Skin epidermis (tissue), 12 donors: ENCODE measurements at regions not wholly inside any gene's neighbourhood (a gene's known extent, or its start where the extent isn't known, plus 50 kb on each side); places are given as distances from the start of the nearest gene placed in this dataset.
"Not testable (repeated sequence)": the region's sequence is repeated elsewhere in the genome, so short reads cannot be mapped to it uniquely, and the experiment has no call there.

Experiments used
- H3K27ac ChIP-seq, 21 experiments: fragments of 200-600 bp; sonication (generic) in 11 of 21; one replicate each; pipeline ENCODE4 v1.5.0; 2020; ENCODE audit warnings: mild to moderate bottlenecking in 3 of 21, inconsistent platforms in 2 of 21, moderate library complexity in 2 of 21
- H3K4me3 ChIP-seq, 7 experiments: fragments of 200-600 bp; sonication (generic) in 2 of 7; one replicate each; pipeline ENCODE4 v1.5.0; 2020; ENCODE audit warnings: inconsistent platforms in 2 of 7, mild to moderate bottlenecking in 2 of 7, moderate library complexity in 1 of 7

DNA sequence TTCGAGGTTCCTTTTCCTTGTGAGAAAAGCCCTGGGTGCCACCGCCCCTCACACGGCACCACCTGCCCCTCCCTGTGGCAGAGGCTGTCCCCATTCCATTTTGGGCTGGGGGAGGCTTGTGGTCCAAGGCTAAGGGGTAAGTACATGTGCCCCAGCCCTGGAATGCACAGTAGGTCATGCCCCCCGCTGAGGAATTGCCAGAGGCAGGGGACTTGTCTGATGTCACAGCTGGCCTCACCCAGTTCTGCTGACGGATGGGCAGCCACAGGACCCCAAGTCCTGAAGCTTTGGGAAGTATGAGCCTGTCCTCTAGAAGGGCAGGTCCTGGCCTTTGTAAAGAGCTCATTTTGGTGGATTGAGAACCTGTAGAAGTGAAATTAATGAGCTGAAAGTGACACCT, 119.3 kb downstream of the NPIPB11 start:
- peak overlapping the region in 4 of 21 experiments; percentile 24 to 67 (median 60) for H3K27ac ChIP-seq
- H3K4me3 ChIP-seq = not testable (repeated sequence)

- H3K4me3 ChIP-seq = not testable (repeated sequence)
- H3K27ac ChIP-seq = peak overlapping the region in 1 of 21 experiments; percentile 60
Observed at GRCh38 chr16:29286796-29287195, 119.7 kb downstream of the NPIPB11 start.

GRCh38 chr16:29286161-29286560, 120.3 kb downstream of the NPIPB11 start:
- H3K27ac ChIP-seq, H3K4me3 ChIP-seq: not testable (repeated sequence)

DNA sequence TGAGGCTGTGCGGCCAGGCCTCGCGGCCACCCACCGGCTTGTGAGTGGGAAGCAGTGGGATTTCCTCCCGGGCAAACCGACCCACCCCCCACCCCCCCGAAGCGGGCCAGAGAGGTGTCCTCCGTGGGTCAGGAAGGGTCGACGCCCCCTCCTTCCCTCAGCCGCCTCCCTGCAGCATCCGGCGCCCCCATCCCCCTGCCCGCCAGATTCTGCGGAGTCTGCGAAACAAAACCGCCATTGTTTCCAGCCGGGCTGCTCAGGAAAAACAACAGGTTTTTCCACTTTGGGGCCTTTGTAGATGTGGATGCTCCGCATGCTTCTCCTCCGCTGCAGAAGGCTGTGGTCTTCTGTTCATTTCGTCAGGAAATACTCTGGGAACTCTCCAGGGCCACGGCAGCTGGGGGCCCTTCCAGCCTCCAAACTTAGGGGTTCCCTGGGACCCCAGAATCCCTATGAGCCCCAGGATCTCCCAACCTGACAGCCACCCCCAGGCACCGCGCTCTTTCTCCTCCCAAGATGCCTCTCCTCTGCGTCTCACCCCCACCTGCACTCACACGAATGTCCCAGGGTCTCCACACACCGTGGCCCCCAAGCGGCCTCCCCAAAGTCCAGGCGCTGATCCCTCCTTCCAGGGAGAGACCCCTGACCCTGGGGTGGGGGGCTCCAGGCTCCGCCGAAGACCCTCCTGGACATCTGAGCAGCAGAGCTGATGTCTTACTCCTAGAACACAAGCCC, 121.2 kb downstream of the NPIPB11 start:
- H3K4me3 ChIP-seq = not testable (repeated sequence)

DNA sequence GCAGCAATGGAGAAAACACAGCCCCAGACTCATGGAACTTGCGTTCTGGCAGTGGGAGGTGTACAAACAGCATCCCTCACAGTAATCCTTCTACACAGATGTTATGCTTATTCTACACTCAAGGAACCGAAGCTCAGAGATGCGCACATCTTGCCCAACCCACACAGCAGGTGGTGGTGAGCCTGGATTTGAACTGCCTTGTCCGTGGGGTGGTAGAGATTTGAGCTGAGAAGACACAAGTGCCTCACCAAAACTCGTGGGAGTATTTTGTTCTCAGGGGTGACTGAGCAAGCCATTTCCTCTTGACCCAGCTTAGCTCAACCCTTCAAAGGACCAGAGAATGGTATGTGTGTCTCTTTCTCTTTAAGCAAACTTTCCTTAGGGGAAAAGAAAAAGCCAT, 121.8 kb downstream of the NPIPB11 start:
- H3K4me3 ChIP-seq = not testable (repeated sequence)
- peak overlapping the region in 10 of 21 experiments; percentile 28 to 77 (median 50) for H3K27ac ChIP-seq

More for the DNA sequence above, 121.2 kb downstream of the NPIPB11 start:
- H3K27ac ChIP-seq = peak overlapping the region in 12 of 21 experiments; percentile 28 to 77 (median 48)

DNA sequence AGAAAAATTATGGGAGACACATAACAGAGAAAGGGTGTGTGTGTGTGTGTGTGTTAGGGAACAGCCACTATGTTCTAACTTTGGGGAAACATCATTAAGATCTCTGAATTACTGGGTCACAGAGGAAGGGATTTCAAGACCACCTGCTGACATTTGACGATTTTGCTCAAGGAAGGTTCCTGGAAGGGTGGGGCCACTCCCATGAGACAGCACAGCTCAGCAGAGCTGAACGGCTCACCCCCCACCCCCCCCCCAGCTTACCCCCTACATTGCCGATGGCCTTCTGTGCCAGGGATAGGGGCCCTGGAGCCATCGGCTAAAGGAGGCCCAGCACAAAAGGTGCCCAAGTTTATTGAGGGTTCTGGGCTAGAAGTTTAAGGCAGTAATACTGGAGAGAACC, 122.4 kb downstream of the NPIPB11 start:
- H3K27ac ChIP-seq, H3K4me3 ChIP-seq: not testable (repeated sequence)

DNA sequence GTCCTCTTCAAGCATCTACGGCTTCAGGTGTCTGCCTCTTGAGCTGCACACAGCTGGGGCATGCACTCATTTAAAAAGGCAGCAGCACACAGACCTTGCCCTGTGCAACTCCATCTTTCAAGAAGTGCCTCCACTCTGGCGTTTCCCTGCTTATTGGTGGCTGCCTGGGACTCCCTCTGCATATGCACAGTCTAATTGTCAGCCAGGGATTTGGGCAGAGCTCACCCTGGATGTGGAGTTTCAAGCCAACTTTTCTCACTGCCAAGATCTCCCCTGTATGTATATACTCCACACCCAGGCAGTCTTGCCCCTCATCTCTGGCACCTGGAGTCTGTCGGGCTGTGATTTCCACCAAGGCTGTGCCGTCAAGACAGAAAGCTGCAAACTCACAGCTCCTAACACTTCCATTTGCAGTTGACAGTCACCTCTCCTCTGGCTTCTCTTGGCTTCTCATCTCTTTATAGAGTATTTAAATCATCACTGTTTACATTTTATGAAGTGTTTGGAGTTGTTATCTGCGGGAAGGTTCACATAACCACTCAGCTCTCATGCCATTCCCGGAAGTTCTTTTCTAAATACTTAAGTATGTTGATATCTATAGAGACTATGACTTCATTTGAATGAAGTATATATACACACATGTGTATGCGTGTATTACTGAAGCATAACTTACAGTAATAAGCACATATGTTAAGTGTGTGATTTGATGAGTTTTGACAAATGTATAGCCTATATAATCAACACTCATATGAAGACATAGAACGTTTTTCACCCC, 128.2 kb downstream of the NPIPB11 start:
- not testable (repeated sequence) for H3K4me3 ChIP-seq, H3K27ac ChIP-seq

- H3K27ac ChIP-seq, H3K4me3 ChIP-seq: not testable (repeated sequence)
Observed at GRCh38 chr16:29276446-29276845, 130.1 kb downstream of the NPIPB11 start.

GRCh38 chr16:29274055-29275035, 132.2 kb downstream of the NPIPB11 start:
- not testable (repeated sequence) for H3K4me3 ChIP-seq, H3K27ac ChIP-seq

- not testable (repeated sequence) for H3K4me3 ChIP-seq
- peak overlapping the region in 2 of 21 experiments; percentile 53 to 54 for H3K27ac ChIP-seq
Observed at GRCh38 chr16:29273298-29274054, 133.0 kb downstream of the NPIPB11 start.

DNA sequence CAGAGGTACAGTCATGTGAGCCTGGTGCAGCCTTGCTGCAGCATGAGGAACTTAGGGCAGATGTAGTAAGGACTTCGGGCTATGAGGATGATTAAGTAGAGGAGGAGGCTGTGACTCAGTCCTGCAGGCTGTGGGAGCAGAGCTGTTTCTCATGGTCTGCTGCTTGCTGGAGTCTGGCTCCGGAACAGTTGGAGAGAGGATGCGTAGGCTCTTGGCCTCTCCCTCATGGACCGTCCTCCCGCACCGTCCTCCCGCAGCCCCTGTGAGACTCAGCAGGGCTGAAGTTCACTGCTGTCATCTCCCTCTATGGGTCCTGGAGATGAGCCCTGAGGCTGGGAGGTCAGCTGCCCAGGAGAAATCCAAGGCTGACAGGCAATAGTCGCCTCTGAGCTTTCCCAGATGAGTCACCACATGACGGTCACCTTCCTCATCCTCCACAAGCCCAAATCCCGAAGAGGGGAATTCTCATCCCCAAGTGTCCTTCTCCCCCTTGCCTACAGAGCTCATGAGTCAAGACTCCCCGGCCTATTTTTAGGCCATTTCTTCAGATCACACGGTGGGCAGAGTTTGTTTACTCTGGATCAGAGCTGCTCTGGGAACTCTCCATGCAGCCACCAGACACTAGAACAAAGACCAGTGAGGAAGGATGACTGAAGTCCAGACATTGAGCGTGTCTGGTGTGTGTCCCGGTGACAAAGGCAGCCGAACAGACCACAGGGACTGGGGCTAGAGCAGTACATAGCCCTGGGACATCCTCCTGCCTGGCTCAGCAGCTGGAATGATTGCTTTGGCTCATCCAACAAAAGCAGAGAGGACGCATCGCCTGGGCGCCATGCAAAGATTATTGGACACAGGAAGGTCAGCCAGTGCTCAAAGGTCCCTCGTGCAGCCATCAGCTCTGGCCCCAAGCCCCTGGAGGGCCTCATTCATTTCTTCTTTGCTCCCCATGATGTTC, 134.5 kb downstream of the NPIPB11 start:
- H3K27ac ChIP-seq = peak overlapping the region in 11 of 21 experiments; percentile 10 to 77 (median 62)
- not testable (repeated sequence) for H3K4me3 ChIP-seq

GRCh38 chr16:29270923-29271322, 135.6 kb downstream of the NPIPB11 start:
- H3K4me3 ChIP-seq = not testable (repeated sequence)
- peak overlapping the region in 4 of 21 experiments; percentile 11 to 73 (median 43) for H3K27ac ChIP-seq

DNA sequence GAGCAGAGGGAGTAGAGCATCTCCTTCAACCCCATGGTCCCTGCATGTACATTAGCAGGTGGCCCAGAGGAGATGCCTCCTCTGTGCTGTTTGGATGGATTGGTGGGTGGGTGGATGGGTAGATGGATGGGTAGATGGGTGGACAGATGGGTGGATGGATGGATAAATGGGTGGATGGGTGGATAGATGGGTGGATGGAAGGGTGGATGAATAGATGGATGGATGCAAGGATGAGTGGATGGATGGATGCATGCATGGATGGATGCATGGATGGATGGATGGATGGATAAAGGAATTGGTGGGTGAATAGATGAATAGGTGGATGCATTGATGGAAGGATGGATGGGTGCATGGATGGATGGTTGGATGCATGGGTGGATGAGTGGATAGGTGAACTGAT, 136.5 kb downstream of the NPIPB11 start:
- H3K4me3 ChIP-seq = not testable (repeated sequence)
- peak overlapping the region in 8 of 21 experiments; percentile 4 to 70 (median 55) for H3K27ac ChIP-seq

DNA sequence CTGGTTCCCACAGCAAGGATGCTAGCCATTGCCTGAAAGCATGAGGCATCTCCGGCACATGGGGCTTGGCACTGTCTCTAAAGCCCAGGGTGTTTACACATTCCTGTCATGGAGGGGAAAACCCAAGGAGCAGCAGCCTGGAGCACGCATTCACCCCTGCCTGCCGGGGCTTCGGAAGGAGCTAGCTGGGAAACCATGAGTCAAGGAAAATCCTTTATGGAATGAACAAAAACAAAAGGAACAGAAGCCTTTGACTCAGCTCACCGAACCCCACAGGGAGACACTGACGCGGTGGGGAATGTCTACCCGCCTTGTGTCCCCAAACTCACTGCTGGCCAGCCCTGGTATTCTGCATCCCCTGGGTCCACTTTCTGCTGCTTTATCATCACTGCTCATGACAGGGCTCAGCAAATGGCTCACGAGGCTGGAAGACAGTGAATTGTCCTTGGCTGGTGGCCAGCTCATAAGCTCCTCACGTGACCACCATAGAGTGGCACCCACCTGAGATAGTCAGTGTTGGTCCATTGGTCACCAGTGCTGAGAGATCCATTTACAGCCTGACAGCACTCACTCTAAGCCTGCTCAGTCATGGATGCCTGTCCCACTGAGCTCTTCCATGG, 137.2 kb downstream of the NPIPB11 start:
- not testable (repeated sequence) for H3K4me3 ChIP-seq
- H3K27ac ChIP-seq = peak overlapping the region in 13 of 21 experiments; percentile 3 to 75 (median 65)

GRCh38 chr16:29268785-29269191, 137.7 kb downstream of the NPIPB11 start:
- H3K27ac ChIP-seq = peak overlapping the region in 10 of 21 experiments; percentile 25 to 75 (median 58)
- not testable (repeated sequence) for H3K4me3 ChIP-seq

DNA sequence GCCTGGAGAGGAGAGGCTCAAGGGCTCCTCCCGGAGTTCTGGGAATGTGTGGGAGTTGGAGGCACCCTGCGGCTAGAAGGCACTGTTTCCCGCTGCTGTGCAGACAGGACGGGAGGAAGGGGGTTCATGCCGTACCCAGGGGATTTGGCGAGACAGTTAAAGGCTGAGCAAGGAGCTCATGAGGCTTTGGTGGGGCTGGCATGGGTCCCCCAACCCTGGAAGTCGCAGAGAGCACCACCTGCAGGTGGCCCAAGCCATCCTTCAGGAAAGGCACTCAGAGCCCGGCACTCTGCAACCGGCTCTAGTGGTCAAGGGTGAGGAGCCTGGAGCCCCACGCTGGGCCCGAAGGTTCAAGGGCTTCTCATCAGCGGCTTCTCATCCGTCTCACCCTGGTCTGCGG, 138.2 kb downstream of the NPIPB11 start:
- not testable (repeated sequence) for H3K4me3 ChIP-seq
- peak overlapping the region in 11 of 21 experiments; percentile 11 to 75 (median 51) for H3K27ac ChIP-seq

DNA sequence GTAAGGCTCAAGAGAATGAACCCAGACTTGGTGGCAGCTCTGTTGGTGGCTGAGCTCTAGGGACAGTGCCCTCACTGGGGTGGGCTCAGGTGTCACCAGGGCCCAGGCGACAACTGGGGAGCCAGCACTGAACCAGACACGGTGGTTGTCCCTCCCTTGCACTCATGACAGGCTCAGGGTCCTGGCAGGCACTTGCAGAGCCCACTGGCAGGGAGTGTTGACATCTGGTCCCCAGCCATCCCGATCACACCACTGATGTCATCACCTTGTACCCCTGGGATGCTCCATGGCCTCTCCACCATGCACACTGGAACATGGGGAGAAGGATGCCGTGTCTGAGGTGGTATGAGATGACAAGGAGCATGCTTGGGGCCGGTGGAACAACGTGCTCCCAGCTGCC, 138.6 kb downstream of the NPIPB11 start:
- H3K27ac ChIP-seq = peak overlapping the region in 1 of 21 experiments; percentile 75
- not testable (repeated sequence) for H3K4me3 ChIP-seq
